Keratinocyte (primary cell): ENCODE measurements at regions not wholly inside any gene's neighbourhood (a gene's known extent, or its start where the extent isn't known, plus 50 kb on each side); places are given as distances from the start of the nearest gene placed in this dataset.

Source experiments
- DNase-seq: peaks from one replicate; pipeline ENCODE4 v3.0.0-alpha.2; 2011; ENCODE audit warnings: low read depth, missing footprints, low spot score
- FAIRE-seq: peaks from 2 replicates; lab custom pipeline; 2011; peaks lifted over from hg19 to GRCh38; lab: Jason Lieb, UNC
- H2AFZ ChIP-seq: 2 replicates; pipeline ENCODE4 v1.6.0; 2012; ENCODE audit warnings: low read length, control low read depth, inconsistent platforms; ENCODE audit not compliant: control insufficient read depth
- H3K27ac ChIP-seq: 2 replicates; pipeline ENCODE4 v1.5.1; 2011; ENCODE audit warnings: low read length; ENCODE audit not compliant: control insufficient read depth, insufficient read depth
- H3K27me3 ChIP-seq: 3 replicates; pipeline ENCODE4 v1.6.0; 2011; ENCODE audit warnings: low read length; ENCODE audit not compliant: control insufficient read depth, insufficient read depth; ENCODE audit errors: extremely low read depth
- H3K36me3 ChIP-seq, 2 experiments: 2 replicates in 1 of 2; 3 replicates in 1 of 2; pipeline ENCODE4 v1.5.1; 2011; ENCODE audit warnings: low read length in 2 of 2, mild to moderate bottlenecking in 1 of 2; ENCODE audit not compliant: control insufficient read depth in 2 of 2, insufficient read depth in 2 of 2; ENCODE audit errors: extremely low read depth in 1 of 2
- H3K4me1 ChIP-seq: 3 replicates; pipeline ENCODE4 v1.5.1; 2011; ENCODE audit warnings: low read length; ENCODE audit not compliant: control insufficient read depth, insufficient read depth; ENCODE audit errors: extremely low read depth
- H3K4me2 ChIP-seq: 3 replicates; pipeline ENCODE4 v1.6.0; 2011; ENCODE audit warnings: low read depth, low read length; ENCODE audit not compliant: control insufficient read depth, insufficient read depth; ENCODE audit errors: extremely low read depth
- H3K4me3 ChIP-seq, 3 experiments: fragments of 200-600 bp in 1 of 3; sonication (generic) in 1 of 3; 2 replicates in 2 of 3; 3 replicates in 1 of 3; pipeline ENCODE4 v1.5.1; 2011 to 2016; ENCODE audit warnings: low read length in 3 of 3, mild to moderate bottlenecking in 3 of 3, control low read depth in 2 of 3, inconsistent platforms in 1 of 3, low read depth in 1 of 3, mixed read lengths in 1 of 3, mixed run types in 1 of 3, moderate library complexity in 1 of 3; ENCODE audit not compliant: control insufficient read depth in 2 of 3, insufficient read depth in 2 of 3; ENCODE audit errors: extremely low read depth in 1 of 3
- H3K79me2 ChIP-seq: 2 replicates; pipeline ENCODE4 v1.6.0; 2012; ENCODE audit warnings: low read length; ENCODE audit not compliant: control insufficient read depth, insufficient read depth
- H3K9ac ChIP-seq: 3 replicates; pipeline ENCODE4 v1.6.0; 2011; ENCODE audit warnings: low read length; ENCODE audit not compliant: control insufficient read depth, insufficient read depth; ENCODE audit errors: extremely low read depth
- H3K9me1 ChIP-seq: 3 replicates; pipeline ENCODE4 v1.6.0; 2011; ENCODE audit warnings: low read length; ENCODE audit not compliant: control insufficient read depth, insufficient read depth; ENCODE audit errors: extremely low read depth
- H3K9me3 ChIP-seq: 2 replicates; pipeline ENCODE4 v1.5.1; 2012; ENCODE audit warnings: low read depth, low read length; ENCODE audit not compliant: control insufficient read depth
- H4K20me1 ChIP-seq: 3 replicates; pipeline ENCODE4 v1.6.0; 2011; ENCODE audit warnings: low read length; ENCODE audit not compliant: control insufficient read depth, insufficient read depth; ENCODE audit errors: extremely low read depth
- CTCF ChIP-seq, 3 experiments: IDR thresholded peaks in 1 of 3; conservative IDR thresholded peaks in 1 of 3; optimal IDR thresholded peaks in 1 of 3; 2 replicates in 2 of 3; 3 replicates in 1 of 3; pipeline versions ENCODE3 to v1.5.1; 2011; ENCODE audit warnings: low read length in 3 of 3, mild to moderate bottlenecking in 3 of 3, moderate library complexity in 2 of 3, control low read depth in 1 of 3, inconsistent platforms in 1 of 3; ENCODE audit not compliant: insufficient read depth in 2 of 3; ENCODE audit errors: extremely low read depth in 1 of 3
- EZH2 ChIP-seq: IDR thresholded peaks from one replicate; pipeline ENCODE4 v1.6.1; 2012; ENCODE audit warnings: inconsistent platforms, mild to moderate bottlenecking, low read length, moderate library complexity
- dilution Hi-C: fragments of 300-500 bp; cut with MboI; formaldehyde crosslinking; loops from one replicate; pipeline ENCODE4 v1.7.0; 2020; ENCODE audit warnings: low sequenced_read_pairs; ENCODE audit not compliant: extremely low pct_ligation_motif_present

GRCh38 chr1:218711001-218711400 lies 365.9 kb downstream of the TGFB2 start:
- dilution Hi-C loops: no loop called here
- Histone ChIP-seq H3K9ac (no peak overlapping the region), H3K4me2 (no peak overlapping the region), H3K9me3 (peaks cover 2% of the 10 kb centered on the region), H3K79me2 (no peaks in the 10 kb centered on the region), H3K9me1 (no peaks in the 10 kb centered on the region), H3K4me1 (peaks cover 48% of the 10 kb centered on the region), H3K27ac (peak overlapping the region; percentile 30), H3K4me3 (no peak overlapping the region), H3K36me3 (no peaks in the 10 kb centered on the region), H4K20me1 (no peaks in the 10 kb centered on the region), H2AFZ (peak overlapping the region; percentile 35), H3K27me3 (no peaks in the 10 kb centered on the region)
- no peak for DNase-seq
- FAIRE-seq: peak; percentile 85
- TF ChIP-seq EZH2: no peak
- TF ChIP-seq CTCF (optimal IDR thresholded peaks at IDR 0.05 in 1 of 3, IDR thresholded peaks at IDR 0.05 in 1 of 3, conservative IDR thresholded peaks at IDR 0.05 in 1 of 3; ENCODE audit: extremely low read depth in 1 of 3, insufficient read depth in 2 of 3, low read length in 3 of 3): no peak

GRCh38 chr1:218711884-218712674 lies 366.9 kb downstream of the TGFB2 start:
- Histone ChIP-seq H3K27me3 (no peaks in the 10 kb centered on the region), H3K79me2 (no peaks in the 10 kb centered on the region), H3K4me1 (peaks cover 39% of the 10 kb centered on the region), H3K36me3 (no peaks in the 10 kb centered on the region), H4K20me1 (no peaks in the 10 kb centered on the region), H3K9me3 (peaks cover 2% of the 10 kb centered on the region), H3K9ac (no peak overlapping the region), H3K4me3 (no peak overlapping the region), H3K27ac (peak overlapping the region; percentile 75), H3K4me2 (no peak overlapping the region), H2AFZ (peak overlapping the region; percentile 61), H3K9me1 (no peaks in the 10 kb centered on the region)
- TF ChIP-seq EZH2 (no peak), CTCF (optimal IDR thresholded peaks at IDR 0.05 in 1 of 3, IDR thresholded peaks at IDR 0.05 in 1 of 3, conservative IDR thresholded peaks at IDR 0.05 in 1 of 3; ENCODE audit: extremely low read depth in 1 of 3, insufficient read depth in 2 of 3, low read length in 3 of 3) (no peak)
- peak; percentile 28 for DNase-seq
- dilution Hi-C loops: no loop called here
- peak; percentile 88 for FAIRE-seq
